ENCODE measurements at regions not wholly inside any gene's neighbourhood (a gene's known extent, or its start where the extent isn't known, plus 50 kb on each side); places are given as distances from the start of the nearest gene placed in this dataset.

DNA sequence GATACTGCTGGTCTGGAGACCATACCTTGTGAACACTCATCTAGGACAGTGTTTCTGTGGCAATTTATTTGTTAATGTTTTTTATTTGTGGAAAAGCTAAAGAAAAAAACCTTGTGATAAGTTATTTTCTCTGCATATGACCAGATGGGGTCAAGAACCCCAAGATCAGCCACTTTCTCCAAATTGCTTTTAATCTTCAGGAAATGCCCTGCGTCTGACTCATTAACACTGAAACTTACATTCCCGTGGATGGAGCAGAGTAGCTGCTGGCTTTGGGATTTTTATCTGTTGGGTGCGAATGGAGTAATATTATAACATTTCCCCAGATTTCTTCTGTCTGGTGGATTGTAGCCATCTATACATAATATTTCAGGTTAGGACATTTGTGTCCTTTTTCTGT lies 444.5 kb downstream of the SH3GL2 start:
- TF ChIP-seq, protein P1, sequence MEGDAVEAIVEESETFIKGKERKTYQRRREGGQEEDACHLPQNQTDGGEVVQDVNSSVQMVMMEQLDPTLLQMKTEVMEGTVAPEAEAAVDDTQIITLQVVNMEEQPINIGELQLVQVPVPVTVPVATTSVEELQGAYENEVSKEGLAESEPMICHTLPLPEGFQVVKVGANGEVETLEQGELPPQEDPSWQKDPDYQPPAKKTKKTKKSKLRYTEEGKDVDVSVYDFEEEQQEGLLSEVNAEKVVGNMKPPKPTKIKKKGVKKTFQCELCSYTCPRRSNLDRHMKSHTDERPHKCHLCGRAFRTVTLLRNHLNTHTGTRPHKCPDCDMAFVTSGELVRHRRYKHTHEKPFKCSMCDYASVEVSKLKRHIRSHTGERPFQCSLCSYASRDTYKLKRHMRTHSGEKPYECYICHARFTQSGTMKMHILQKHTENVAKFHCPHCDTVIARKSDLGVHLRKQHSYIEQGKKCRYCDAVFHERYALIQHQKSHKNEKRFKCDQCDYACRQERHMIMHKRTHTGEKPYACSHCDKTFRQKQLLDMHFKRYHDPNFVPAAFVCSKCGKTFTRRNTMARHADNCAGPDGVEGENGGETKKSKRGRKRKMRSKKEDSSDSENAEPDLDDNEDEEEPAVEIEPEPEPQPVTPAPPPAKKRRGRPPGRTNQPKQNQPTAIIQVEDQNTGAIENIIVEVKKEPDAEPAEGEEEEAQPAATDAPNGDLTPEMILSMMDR (IDR thresholded peaks at IDR 0.05; ENCODE audit: low read depth, low read length, poor library complexity, severe bottlenecking), result no peak
- no peak for TF ChIP-seq EZH2phosphoT487 (IDR thresholded peaks at IDR 0.05; ENCODE audit: borderline replicate concordance, low read length)

All from DOHH2 (cell line).